Stimulated activated CD4-positive, alpha-beta T cell treated with anti-CD3 and anti-CD28 coated beads, Interleukin-12 subunit alpha, Interleukin-12 subunit beta, amount 100 ng/mL, for 4 hours (primary cell): ENCODE measurements at regions not wholly inside any gene's neighbourhood (a gene's known extent, or its start where the extent isn't known, plus 50 kb on each side); places are given as distances from the start of the nearest gene placed in this dataset.
"Not testable (repeated sequence)": the region's sequence is repeated elsewhere in the genome, so short reads cannot be mapped to it uniquely, and the experiment has no call there.

Source experiments
- DNase-seq: peaks from one replicate; pipeline ENCODE4 v3.0.0-alpha.2; 2020

- no peak for DNase-seq
Measured at GRCh38 chr4:26217961-26218676, 102.7 kb upstream of the RBPJ start.

DNA sequence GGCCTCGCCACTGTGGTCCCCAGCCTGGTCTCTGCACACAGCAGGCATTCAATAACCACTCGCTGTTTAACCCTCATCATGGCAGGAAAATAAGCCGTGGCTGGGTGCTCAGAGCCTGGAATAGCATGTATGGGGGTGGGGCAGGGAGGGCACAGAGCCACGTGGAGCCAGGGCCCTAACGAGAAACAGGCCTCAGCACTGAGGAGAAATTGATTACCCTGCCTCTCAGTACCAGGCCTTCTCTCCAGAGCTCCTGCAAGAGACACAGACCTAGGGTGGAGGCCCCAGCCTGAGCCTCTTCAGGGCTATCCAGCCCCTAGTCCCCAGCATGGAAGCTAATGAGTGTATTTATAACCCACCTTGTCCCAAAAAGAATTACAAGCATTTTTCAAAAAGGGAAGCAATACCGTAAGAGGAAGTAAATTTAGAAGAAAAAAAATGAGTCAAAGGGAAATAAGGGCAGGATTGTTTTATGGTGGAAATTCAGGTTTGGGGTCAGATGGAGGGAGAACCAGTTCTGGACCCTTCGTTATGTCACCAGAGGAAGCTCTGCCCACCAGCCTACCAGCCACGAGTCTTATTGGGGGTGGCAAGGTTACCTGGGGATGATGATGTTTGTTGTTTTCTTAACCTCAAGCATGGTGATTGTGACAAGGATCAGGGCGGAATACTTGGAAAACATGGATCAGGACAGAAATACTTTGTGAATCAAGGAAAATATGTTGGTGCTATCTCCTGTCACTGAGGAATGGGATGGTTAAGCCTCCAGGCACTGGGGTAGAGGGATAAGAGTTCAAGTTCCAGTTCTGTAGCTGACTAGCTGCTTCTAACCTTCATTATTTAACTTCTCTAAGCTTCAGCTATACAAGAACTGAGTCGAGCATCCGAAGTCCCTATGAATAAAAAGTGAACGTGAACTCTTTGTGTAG lies 101.9 kb upstream of the RBPJ start:
- no peak for DNase-seq

DNA sequence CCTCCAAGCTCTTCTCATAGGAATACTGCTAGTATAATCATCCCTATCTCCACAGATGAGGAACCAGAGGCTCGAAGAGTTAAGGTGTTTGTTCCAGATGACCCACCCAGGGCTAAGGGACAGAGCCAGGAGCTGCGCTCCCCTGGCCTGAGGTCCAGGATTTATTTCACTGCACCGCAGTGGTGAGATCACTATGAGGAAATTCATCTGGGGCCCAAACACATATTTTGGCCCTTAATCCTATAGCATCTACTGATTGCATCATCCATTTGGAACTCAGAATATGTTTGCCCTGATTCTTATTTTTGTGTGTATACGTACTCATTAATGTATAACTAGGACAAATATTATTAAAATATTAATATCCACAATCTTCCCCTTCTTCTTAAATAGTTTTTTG lies 100.1 kb upstream of the RBPJ start:
- no peak for DNase-seq

DNA sequence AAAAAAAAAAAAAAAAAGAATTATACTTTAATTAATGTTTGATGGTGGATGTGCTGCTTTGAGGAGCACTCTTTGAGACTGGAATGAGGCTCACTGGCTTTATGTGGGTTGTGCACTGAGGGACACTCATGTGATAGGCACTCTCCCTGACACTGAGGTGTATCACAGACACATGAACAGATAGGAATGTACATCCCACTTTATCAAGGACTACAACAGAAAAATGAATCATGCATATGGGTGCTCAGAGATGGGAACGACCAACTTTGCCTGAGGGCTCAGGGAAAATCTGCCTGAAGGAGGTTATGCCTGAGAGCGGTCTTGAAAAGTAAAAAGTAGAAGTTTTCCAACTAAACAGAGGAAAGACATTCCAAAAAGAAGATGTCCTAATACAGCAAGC lies 97.7 kb upstream of the RBPJ start:
- no peak for DNase-seq

DNA sequence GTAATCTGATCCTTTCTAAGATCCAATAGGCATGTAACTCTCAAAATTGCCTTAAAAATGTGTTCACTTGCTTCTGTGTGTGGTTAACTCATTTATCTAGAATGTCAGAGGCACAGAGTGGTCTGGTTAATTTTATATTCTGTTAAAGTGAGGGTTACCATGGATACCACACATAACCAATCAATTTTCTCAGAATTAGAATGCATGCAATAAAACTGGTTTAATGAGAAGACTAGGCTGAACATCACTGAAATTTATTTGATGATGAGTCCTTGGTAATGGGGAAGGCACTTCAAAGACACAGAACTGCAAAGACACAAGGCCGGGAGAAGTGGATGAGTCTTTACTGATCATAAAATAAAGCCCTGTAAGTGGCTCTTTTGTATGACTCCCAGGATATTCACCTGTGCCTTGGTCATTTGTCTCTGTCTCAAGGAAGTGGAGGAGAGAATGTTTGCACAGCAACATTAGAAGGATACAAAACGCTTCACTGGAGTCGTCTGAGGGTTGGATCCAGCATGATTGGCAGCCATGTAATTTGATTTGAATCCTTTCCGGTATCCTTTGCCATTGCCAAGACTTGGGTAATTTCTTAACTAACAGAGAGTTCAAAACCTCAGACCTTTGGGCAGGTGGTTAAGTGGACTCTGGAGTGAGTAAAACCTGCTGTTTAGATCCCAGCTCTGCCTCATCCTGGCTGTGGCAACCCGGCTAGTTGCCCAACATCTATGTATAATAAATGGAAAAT lies 94.0 kb upstream of the RBPJ start:
- DNase-seq, result no peak

DNA sequence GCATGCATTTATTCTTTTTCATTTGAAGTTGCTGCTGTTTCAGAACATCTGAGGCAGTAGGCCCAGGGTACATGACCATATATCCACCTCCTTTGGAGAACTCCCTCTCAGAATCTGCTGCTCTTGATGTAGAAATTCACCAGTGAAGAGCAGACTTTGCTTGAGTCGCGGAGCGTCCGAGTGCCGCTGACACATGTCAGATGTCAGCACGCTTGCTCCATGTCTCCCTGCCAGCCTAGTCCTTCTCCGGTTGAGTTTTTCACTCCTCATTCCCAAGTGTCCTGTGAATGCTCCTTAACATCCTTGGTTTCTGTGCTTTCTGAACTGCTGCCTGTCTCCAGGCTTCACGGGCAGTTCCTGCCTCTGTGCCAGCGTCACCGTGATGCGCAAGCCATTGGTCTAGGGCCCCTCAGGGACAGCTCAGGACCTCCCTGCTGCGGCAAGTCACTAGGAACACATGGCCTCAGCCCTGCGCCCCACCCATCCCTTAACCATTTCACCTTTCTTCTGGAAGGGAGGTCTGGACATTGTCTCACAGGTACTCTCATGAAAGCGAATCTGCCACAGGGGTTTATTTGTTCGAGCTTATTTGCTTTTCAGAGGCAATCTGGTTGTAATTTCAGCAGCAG lies 93.1 kb upstream of the RBPJ start:
- DNase-seq, result no peak

GRCh38 chr4:26228883-26229282 lies 91.9 kb upstream of the RBPJ start:
- DNase-seq, result no peak

DNA sequence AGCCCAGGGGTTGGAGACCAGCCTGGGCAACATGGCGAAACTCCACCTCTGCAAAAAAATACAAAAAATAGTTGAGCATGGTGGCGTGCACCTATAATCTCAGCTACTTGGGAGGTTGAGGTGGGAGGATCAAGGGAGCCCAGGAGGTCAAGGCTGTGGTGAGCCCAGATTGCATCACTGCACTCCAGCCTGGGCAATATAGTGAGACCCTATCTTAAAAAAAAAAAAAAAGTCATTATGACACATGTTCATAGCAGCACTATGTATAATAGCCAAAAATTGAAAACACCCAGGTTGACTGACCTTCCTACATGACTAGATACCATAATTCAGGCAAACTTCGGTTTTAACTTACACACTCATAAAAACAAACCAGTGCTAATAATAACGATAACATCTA lies 90.8 kb upstream of the RBPJ start:
- no peak for DNase-seq

- no peak for DNase-seq
Measured at GRCh38 chr4:26233350-26233749, 87.5 kb upstream of the RBPJ start.

- DNase-seq, result no peak
Measured at GRCh38 chr4:26235500-26235899, 85.3 kb upstream of the RBPJ start.

DNA sequence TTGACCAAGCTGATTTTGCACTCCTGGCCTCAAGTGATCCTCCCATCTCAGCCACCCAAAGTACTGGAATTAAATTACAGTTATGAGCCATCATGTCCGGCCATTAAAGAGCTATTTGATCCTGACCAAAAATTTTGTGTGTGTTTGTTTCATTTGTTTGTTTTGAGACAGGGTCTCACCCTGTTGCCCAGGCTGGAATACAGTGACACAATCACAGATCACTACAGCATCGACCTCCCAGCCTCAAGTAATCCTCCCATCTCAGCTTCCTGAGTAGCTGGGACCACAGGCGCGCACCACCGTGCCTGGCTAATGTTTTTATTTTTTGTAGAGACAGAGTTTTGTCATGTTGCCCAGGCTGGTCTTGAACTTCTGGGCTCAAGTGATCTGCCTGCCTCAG lies 82.9 kb upstream of the RBPJ start:
- no peak for DNase-seq

DNA sequence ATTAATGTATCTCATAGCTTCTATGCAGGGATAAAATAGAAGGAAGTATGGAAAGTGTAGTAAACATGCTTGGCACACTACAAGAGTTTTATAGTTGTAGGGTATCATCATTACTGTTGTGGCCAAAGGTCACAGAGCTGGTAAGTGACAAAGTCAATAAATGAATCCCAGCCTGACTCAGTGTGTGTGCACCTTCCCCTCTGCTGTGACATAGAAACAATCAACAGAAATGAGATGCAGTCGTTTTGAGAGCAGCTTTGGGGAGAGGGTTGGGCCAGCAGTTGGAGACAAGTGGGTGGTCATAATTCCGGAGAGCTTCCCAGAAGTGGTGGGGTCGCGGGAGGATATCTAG lies 82.4 kb upstream of the RBPJ start:
- DNase-seq, result no peak

GRCh38 chr4:26238778-26239679 lies 81.8 kb upstream of the RBPJ start:
- no peak for DNase-seq

- DNase-seq, result no peak
Measured at GRCh38 chr4:26239801-26240200, 81.0 kb upstream of the RBPJ start.

DNA sequence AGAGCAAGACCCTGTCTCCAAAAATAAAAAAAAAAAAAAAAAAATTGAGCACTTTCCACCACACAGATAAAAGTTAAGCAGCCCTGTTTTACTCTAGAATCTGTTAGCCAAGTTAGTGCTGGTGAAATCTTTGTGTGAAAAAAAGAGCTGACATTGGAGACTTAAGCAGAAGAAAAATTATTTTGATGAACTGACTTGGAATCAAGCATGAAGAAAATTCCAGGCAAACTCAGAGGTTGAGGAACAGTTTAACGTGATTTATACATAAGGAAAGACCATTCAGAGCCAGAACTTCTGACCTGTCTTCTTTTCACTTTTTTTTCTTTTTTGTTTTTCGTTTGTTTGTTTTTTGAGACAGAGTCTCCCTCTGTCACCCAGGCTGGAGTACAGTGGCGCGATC lies 79.6 kb upstream of the RBPJ start:
- DNase-seq, result no peak

DNA sequence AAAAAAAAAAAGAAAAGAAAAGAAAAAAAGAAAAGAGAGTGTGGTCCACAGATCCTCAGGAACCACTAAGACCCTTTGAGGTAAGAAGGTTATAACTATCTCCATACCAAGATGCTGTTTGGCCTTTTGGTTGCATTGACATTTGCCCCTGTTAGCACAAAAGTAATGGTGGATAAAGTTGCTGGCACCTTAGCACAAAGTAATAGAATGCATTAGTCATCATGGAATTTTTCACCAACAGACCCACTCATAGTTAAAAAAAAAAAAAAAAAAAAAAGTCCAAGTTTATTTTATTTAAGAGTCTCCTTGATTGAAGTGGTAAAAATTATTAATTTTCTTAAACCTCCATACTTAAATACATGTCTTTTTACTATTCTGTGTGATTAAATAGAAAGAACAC lies 78.4 kb upstream of the RBPJ start:
- no peak for DNase-seq

DNA sequence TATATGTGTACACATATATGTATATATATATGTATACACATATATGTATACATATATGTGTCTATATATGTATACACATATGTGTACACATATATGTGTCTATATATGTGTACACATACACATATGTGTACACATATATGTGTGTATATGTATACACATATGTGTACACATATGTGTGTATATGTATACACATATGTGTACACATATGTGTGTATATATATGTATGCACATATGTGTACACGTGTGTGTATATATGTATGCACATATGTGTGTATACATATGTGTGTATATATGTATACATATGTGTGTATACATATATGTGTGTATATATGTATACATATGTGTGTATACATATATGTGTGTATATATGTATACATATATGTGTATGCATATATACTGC lies 76.7 kb upstream of the RBPJ start:
- not testable (repeated sequence) for DNase-seq

DNA sequence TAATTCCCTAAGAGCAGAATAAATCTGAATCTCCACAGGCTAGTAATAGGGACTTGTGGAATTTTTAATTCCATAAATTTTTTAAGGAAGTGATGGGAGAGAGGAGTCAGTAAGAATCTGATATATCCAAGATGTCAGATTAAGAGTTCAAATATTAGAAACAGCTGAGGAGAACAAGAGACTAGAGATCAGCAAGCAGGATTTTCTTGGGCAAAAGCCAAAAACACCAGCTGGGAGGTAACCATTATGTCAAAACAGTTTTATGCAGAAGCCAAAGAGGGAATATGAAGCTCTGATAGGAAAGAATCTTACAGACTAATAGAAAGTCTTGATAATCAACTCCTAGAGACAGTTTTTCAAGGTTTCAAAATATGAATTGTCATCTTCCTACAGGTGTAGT lies 72.2 kb upstream of the RBPJ start:
- DNase-seq, result no peak

DNA sequence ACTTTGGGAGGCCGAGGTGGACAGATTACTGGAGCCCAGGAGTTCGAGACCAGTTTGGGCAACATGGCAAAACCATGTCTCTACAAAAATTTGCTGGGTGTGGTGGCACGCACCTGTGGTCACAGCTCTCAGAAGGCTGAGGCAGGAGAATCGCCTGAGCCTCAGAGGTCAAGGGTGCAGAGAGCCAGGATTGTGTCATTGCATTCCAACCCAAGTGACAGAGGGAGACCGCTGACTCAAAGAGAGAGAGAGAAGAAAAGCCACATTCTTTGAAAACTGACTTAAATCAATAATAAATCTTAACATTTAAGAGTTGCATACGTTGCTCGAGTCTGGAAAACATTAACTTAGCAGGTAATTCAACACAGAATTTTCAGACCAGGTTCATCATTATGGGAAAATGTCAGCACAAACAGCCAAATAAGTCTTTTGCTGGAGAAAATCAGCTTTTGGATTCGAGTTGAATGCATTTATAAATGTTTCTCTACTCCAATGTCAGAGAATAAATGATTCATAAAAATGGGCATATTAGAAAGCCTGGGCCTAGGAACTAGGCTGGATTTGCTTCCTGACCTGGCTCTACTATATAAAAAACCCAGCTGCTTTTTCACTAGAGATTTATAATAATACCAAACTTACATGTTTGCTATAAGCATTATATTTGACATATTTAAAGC lies 68.3 kb upstream of the RBPJ start:
- no peak for DNase-seq

GRCh38 chr4:26253968-26254367 lies 66.8 kb upstream of the RBPJ start:
- no peak for DNase-seq

DNA sequence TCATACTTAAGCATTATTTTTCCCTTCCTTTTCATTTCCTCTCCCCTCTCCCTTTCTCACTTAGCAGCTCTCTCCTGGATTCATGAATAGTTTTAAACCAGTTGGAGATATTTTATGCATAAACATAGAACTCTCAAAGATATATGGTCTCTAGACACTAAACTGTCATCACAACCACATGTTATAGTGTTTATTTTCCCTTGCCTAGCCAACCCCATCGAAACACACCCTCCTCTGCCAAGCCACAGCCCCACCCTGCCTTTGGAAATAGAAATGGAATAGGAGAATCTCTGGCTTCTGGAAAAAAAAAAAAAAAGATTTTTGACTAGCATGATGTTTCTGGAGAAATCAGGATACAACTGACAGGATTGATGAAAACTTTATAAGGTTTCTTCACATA lies 64.8 kb upstream of the RBPJ start:
- DNase-seq, result no peak

DNA sequence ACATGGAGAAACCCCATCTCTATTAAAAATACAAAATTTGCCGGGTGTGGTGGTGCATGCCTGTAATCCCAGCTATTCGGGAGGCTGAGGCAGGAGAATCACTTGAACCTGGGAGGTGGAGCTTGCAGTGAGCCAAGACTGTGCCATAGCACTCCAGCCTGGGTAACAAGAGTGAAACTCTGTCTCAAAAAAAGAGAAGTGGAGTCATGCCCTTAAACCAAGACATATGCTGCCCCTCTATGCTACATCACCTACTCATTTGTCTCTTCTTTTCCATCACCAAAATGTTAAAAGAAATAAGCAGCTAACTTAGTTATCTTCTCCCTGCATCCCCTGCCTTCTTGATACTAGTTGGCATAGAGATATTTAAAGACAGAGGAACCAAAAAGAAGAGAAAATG lies 63.4 kb upstream of the RBPJ start:
- DNase-seq, result not testable (repeated sequence)
